Tibial nerve (tissue), 4 donors: ENCODE measurements at regions not wholly inside any gene's neighbourhood (a gene's known extent, or its start where the extent isn't known, plus 50 kb on each side); places are given as distances from the start of the nearest gene placed in this dataset.
"Not testable (repeated sequence)": the region's sequence is repeated elsewhere in the genome, so short reads cannot be mapped to it uniquely, and the experiment has no call there.

Experiments
- DNase-seq, 2 donors: peaks; one replicate each; pipeline ENCODE4 v3.0.0-alpha.2; 2019; ENCODE audit warnings: low spot score in 2 of 2
- H3K27ac ChIP-seq, 4 donors: fragments of 200-600 bp; sonication (generic) in 3 of 4; one replicate each; pipeline ENCODE4 v1.5.1; 2017 to 2019; ENCODE audit warnings: mild to moderate bottlenecking in 1 of 4
- H3K27me3 ChIP-seq, 2 donors: fragments of 200-600 bp; sonication (generic) in 1 of 2; one replicate each; pipeline versions ENCODE4 v1.5.1 to v1.6.0; 2017 to 2019
- H3K36me3 ChIP-seq, 3 donors: fragments of 200-600 bp; sonication (generic); one replicate each; pipeline ENCODE4 v1.5.1; 2018 to 2019
- H3K4me1 ChIP-seq, 4 donors: fragments of 200-600 bp; sonication (generic) in 3 of 4; one replicate each; pipeline ENCODE4 v1.5.1; 2017 to 2019
- H3K4me3 ChIP-seq, 4 donors: fragments of 200-600 bp; sonication (generic) in 3 of 4; one replicate each; pipeline ENCODE4 v1.5.1; 2017 to 2019; ENCODE audit warnings: mild to moderate bottlenecking in 1 of 4, moderate library complexity in 1 of 4
- H3K9me3 ChIP-seq, 4 donors: fragments of 200-600 bp; sonication (generic) in 3 of 4; one replicate each; pipeline ENCODE4 v1.5.1; 2017 to 2019
- CTCF ChIP-seq, 5 experiments: fragments of 200-600 bp in 3 of 5; fragments of 450-650 bp in 2 of 5; sonication (generic) in 3 of 5; IDR thresholded peaks; one replicate each; pipeline ENCODE4 v1.5.1; 2016 to 2019; ENCODE audit warnings: antibody characterized with exemption in 5 of 5, mild to moderate bottlenecking in 3 of 5, moderate library complexity in 2 of 5
- EP300 ChIP-seq, 2 donors: sonication (generic); formaldehyde crosslinking; IDR thresholded peaks; one replicate each; pipeline ENCODE4 v1.6.1; 2017; ENCODE audit warnings: antibody characterized with exemption in 2 of 2, mild to moderate bottlenecking in 1 of 2
- POLR2A ChIP-seq, 2 donors: fragments of 450-650 bp; IDR thresholded peaks; one replicate each; pipeline ENCODE4 v1.6.1; 2017; ENCODE audit warnings: antibody characterized with exemption in 2 of 2, mild to moderate bottlenecking in 2 of 2, moderate library complexity in 2 of 2
- WGBS, 2 donors: methylation state at CpG; one replicate each; pipeline ENCODE4 v1.1.5; 2018; 5-methylcytosine and 5-hydroxymethylcytosine counted together

DNA sequence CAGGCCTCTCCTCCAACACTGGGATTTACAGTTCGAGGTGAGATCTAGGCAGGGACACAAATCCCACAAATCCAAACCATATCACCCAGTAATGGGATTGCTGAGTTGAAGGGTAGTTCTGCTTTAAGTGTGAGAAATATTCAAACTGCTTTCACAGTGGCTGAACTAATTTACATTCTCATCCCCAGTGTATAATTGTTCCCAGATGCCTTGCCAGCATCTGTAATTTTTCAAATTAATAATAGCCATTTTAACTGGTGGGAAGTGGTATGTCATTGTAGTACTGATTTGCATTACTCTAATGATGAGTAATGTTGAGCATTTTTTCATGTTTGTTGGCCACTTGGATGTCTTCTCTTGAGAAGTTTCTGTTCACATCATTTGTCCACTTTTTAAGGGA, 592.8 kb upstream of the GRM3 start:
- Histone ChIP-seq H3K27me3 (no peaks in the 10 kb centered on the region), H3K36me3 (no peaks in the 10 kb centered on the region), H3K27ac (no peak overlapping the region), H3K9me3 (peaks cover 0 to 6% (median 0%) of the 10 kb centered on the region in 4 donors), H3K4me1 (no peaks in the 10 kb centered on the region), H3K4me3 (no peak overlapping the region)
- TF ChIP-seq CTCF (IDR thresholded peaks at IDR 0.05) (no peak), POLR2A (IDR thresholded peaks at IDR 0.05) (no peak), EP300 (IDR thresholded peaks at IDR 0.05) (no peak)
- 37 to 59% methylated on average over 1 of the region's 1 CpG for WGBS, 2 donors
- no peak for DNase-seq

DNA sequence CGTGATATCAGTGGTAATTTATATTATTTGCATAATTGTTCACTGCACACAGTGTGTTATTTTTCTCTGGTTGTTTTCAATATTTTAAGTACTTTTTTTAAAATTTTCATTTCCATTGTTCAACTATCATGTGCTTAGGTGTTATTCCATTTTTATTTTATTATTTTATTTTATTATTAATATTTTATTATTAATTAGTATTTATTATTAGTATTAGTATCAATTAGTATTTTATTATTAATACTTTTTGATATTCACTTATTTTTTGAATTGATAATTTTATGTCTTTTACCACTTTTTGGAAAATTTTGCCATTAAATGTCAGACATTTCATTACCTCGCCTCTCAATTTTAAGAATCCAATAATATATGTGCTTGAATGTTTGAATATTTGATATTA, 593.8 kb upstream of the GRM3 start:
- peaks cover 0 to 6% (median 0%) of the 10 kb centered on the region in 4 donors for H3K9me3 ChIP-seq
- H3K27me3 ChIP-seq, result no peaks in the 10 kb centered on the region
- H3K36me3 ChIP-seq, result no peaks in the 10 kb centered on the region
- no peak overlapping the region for H3K4me3 ChIP-seq
- no peaks in the 10 kb centered on the region for H3K4me1 ChIP-seq
- TF ChIP-seq POLR2A (IDR thresholded peaks at IDR 0.05) (no peak), CTCF (IDR thresholded peaks at IDR 0.05) (no peak), EP300 (IDR thresholded peaks at IDR 0.05) (no peak)
- DNase-seq, result no peak
- 83 to 88% methylated on average over 2 of the region's 2 CpGs for WGBS, 2 donors
- H3K27ac ChIP-seq, result no peak overlapping the region

- 94 to 98% methylated on average over 1 of the region's 1 CpG for WGBS, 2 donors
Observed at GRCh38 chr7:86045197-86045596, 598.5 kb upstream of the GRM3 start.

DNA sequence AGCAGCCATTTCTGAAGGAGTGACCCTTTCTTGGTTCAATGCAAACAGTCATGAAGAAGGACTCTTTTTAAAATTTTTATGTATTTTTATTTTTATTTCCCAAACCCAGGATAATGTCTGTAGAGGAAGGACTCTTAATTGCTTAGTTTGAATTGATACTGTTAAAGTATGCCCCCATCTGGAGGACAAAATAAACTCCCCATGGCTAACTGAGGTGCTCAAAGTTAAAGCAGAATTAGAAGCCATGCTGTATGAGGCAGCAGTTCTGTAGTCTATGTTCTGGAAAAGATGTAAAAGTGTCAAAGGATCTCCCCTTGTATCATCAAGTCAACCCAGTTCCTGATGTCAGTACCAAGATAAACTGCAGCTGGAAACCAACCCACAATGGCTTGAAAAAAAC, 617.9 kb upstream of the GRM3 start:
- TF ChIP-seq POLR2A (IDR thresholded peaks at IDR 0.05), result no peak
- TF ChIP-seq EP300 (IDR thresholded peaks at IDR 0.05), result no peak
- TF ChIP-seq CTCF (IDR thresholded peaks at IDR 0.05), result no peak
- Histone ChIP-seq H3K9me3 (no peaks in the 10 kb centered on the region), H3K36me3 (no peaks in the 10 kb centered on the region), H3K4me1 (no peaks in the 10 kb centered on the region), H3K27me3 (no peaks in the 10 kb centered on the region), H3K4me3 (no peak overlapping the region), H3K27ac (no peak overlapping the region)
- DNase-seq, result no peak

More at GRCh38 chr7:86045197-86045596, 598.5 kb upstream of the GRM3 start:
- H3K9me3 ChIP-seq, H3K4me3 ChIP-seq, H3K27ac ChIP-seq, H3K36me3 ChIP-seq, DNase-seq, H3K4me1 ChIP-seq, H3K27me3 ChIP-seq: not testable (repeated sequence)

DNA sequence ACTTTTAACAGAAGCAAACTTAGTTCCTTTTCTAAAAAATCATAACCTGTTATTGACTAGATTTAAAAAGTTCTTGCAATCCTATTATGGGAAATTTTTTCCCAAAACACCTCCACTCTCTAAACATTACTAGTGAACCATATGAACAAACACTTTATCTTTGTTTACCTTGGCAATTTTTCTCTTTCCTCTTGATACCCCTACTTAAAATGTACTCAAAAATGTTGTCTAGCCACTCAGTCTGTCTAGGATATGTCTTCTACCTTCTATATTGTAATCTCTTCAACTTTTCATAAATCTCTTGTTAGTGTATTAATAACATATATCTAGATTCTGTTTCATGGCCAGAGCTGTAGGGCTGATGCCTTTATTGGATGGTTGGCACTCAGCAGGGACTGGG, 630.0 kb upstream of the GRM3 start:
- Histone ChIP-seq H3K4me1 (no peaks in the 10 kb centered on the region), H3K9me3 (no peaks in the 10 kb centered on the region), H3K4me3 (no peak overlapping the region), H3K27me3 (no peaks in the 10 kb centered on the region), H3K27ac (no peak overlapping the region), H3K36me3 (no peaks in the 10 kb centered on the region)
- TF ChIP-seq POLR2A (IDR thresholded peaks at IDR 0.05), result no peak
- TF ChIP-seq EP300 (IDR thresholded peaks at IDR 0.05), result no peak
- no peak for TF ChIP-seq CTCF (IDR thresholded peaks at IDR 0.05)
- no peak for DNase-seq

GRCh38 chr7:86012971-86013370, 630.7 kb upstream of the GRM3 start:
- Histone ChIP-seq H3K4me1 (no peaks in the 10 kb centered on the region), H3K4me3 (no peak overlapping the region), H3K9me3 (no peaks in the 10 kb centered on the region), H3K36me3 (no peaks in the 10 kb centered on the region), H3K27ac (no peak overlapping the region), H3K27me3 (no peaks in the 10 kb centered on the region)
- no peak for TF ChIP-seq POLR2A (IDR thresholded peaks at IDR 0.05)
- no peak for TF ChIP-seq CTCF (IDR thresholded peaks at IDR 0.05)
- TF ChIP-seq EP300 (IDR thresholded peaks at IDR 0.05), result no peak
- no peak for DNase-seq
